AG09319 (cell line): ENCODE measurements at regions not wholly inside any gene's neighbourhood (a gene's known extent, or its start where the extent isn't known, plus 50 kb on each side); places are given as distances from the start of the nearest gene placed in this dataset.
A peak's percentile ranks its signal among the peaks of the same experiment; 100 is the strongest.
"Not testable (repeated sequence)": the region's sequence is repeated elsewhere in the genome, so short reads cannot be mapped to it uniquely, and the experiment has no call there.

ENCODE experiments used
- DNase-seq: peaks from one replicate; pipeline ENCODE4 v3.0.0-alpha.2; 2010; ENCODE audit warnings: low read depth; ENCODE audit errors: extremely low read depth
- TF ChIP-seq, protein P1 (sequence below): IDR thresholded peaks from 2 replicates; pipeline ENCODE4 v1.5.1; 2011; ENCODE audit warnings: low read depth, mild to moderate bottlenecking, inconsistent platforms, low read length, moderate library complexity

DNA sequence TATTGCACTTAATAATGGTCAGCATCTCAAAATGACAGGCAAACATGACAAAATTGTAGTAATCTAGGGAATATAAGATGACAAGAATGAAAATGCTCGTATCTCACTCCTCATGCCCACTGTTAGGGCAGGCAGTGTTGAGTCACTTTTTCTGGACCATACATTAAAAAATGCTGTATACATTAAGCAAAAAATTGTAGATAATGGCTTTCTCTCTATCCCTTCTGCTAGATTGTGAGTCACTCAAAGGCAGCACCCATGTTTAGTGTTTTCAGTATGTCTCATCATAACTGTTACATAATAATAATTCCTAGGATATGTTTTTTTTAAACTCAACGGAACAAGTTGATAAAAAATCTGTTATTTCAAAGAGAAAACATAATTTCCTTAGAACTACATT, 199.3 kb downstream of the TENT5A start:
- TF ChIP-seq, protein P1, sequence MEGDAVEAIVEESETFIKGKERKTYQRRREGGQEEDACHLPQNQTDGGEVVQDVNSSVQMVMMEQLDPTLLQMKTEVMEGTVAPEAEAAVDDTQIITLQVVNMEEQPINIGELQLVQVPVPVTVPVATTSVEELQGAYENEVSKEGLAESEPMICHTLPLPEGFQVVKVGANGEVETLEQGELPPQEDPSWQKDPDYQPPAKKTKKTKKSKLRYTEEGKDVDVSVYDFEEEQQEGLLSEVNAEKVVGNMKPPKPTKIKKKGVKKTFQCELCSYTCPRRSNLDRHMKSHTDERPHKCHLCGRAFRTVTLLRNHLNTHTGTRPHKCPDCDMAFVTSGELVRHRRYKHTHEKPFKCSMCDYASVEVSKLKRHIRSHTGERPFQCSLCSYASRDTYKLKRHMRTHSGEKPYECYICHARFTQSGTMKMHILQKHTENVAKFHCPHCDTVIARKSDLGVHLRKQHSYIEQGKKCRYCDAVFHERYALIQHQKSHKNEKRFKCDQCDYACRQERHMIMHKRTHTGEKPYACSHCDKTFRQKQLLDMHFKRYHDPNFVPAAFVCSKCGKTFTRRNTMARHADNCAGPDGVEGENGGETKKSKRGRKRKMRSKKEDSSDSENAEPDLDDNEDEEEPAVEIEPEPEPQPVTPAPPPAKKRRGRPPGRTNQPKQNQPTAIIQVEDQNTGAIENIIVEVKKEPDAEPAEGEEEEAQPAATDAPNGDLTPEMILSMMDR, result no peak
- no peak for DNase-seq

DNA sequence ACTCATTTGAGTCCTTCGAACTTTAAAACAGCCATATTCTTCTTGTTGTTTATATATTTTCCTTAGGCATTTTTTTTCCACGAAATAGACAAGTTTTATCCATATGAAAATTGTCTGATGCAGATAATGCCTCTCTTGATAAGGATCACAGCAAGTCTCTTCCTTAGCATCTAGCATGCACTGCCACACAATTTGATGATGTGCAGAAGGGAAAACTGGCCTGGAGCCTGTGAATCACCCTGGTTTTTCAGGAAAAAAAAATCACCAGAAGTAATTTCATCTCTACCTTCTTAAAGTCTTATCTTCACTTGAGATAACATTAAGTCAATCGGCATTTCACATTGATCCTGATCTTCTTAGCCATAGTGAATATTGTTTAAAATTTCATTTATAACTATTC, 199.8 kb downstream of the TENT5A start:
- no peak for DNase-seq
- TF ChIP-seq, protein P1, result no peak

DNA sequence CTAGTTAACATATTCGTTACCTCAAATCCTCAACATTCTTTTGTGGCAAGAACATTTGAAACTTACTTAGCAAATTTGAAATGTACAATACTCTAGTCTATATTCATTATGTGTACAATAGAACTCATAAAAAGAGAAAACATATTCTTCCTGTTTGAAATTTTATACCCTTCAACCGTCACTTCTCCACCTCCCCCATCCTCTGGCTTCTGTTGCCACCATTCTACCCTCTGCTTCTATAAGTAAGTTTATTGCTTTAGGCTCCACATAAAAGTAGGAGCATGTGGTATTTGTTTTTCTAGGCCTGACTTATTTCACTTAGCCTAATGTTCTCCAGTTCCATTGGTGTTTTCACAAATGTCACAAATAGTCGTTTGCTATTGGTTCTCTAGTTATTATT, 205.3 kb downstream of the TENT5A start:
- no peak for DNase-seq
- TF ChIP-seq, protein P1, result no peak

DNA sequence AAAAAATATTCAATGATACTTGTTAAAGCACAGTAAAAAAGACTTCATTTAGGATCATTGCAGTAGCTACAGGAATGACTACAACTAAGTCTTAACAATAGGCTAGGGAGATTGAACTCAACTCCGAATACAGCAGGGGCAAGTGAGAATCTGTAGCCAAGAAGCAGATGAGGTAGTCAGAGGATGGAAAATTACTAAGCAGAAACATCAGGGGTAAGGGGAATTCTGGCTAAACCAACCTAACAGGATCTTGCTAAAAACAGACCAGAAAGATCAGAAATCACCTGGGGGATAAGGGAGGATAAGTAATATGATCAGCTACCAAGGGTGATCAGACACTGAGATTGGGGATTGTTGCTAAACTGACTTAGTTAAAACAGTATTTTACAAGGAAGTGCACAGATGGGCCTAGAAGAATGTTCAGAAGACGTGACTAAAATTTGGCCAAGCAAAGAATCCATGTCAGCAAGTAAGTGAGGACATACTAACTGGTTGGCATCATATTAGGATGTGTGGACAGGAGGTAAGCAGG, 217.5 kb downstream of the TENT5A start:
- DNase-seq, result no peak
- TF ChIP-seq, protein P1, result no peak

DNA sequence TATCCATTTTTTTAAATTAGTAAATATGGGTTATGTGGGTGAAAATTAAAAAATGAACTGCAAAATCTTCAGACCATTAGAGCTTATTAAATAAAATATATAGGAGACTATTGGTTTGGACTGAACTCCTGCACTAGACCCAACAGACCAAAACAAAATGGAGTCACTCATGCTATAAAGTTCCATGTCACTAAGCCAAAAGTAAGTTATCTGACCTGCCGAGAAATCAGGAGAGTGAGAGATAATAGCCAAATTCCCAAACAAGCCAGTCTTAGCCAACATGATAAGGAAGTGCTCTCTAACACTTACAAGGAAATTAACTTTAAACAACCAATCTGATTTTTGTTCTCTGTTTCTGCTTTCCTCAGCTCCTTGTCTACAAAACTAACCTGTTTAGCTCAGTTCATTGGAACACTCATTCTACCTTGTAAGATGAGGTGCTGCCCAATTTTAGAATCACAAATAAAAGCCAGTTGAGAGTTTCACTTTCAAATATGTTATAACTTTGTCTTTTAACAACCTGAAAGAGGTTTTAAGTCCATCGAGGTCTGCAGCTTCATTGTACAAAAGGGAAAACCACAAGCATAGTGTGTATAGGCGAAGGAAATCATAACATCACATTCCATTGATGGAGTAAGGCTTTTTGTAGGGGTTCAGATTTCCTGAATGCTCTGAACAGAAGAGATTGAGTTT, 220.5 kb downstream of the TENT5A start:
- no peak for DNase-seq
- TF ChIP-seq, protein P1, result no peak

DNA sequence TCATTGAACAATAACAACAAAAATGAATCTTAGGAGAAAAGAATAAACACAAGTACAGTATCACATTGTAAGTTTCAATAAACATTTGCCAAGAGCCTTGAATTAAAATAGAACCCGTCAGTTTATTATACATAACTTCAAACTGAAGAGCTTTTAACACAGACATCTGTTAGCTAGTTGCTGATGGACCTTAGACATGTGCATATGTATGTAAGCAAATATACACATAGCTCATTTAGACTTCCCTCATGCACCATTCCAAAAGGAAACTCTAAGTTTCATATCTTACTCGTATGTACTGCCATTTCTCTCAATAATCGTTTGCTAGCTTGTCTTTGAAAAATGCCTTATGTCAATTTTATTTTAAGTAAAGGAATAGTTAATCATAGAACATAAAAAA, 235.0 kb downstream of the TENT5A start:
- TF ChIP-seq, protein P1, result no peak
- DNase-seq, result no peak

DNA sequence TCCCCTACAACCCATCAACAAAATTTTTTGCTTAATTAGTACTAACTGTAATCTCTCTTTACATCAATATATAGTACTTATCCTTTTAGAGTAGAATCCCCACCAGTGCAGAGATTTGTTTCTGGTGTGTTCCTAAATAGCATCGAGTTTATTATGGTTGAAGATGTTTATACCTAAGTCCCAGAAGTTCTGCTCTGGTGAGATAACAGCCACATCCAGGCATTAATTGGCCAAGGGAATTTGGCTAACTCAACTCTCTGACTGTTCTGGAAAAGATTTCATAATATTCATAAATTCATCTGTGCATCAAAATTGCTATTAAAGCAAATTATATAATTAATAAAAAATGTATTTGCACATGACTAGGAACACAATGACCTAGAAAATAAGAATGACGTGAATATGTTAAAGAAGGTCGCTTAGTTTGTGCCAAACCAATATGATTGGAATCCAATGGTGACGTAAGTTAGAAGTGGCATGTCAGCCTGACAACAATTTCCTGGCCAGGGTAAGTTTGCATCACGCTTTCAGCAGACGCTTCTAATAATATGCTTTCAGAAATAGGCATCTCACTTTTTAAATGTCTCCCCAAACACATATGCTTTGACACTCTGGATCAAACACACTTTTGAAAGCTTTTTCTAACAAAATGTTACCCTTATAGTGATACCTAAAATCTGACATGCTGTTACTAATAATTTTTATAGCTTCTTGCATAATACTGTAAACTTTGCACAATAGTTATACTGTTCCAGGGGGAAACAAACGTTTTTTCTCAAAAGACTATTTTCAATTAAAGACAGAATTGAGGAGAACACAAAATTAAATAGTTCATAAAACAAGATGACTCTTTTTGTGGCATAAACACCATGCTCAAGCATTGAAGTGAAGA, 236.7 kb downstream of the TENT5A start:
- peak; percentile 23 for DNase-seq
- TF ChIP-seq, protein P1, result no peak

DNA sequence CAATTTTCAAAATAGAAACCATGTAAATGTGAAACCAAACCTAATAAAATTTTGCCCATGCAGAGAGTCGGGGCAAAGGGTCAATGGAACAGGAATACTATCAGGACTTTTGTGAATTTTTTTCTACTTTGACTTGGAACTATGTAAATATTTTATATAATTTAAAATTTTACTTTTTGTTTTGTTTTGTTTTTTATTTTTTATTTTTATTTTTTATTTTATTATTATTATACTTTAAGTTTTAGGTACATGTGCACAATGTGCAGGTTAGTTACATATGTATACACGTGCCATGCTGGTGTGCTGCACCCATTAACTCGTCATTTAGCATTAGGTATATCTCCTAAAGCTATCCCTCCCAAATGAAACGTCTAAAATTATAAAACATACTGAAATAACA, 238.3 kb downstream of the TENT5A start:
- not testable (repeated sequence) for DNase-seq
